NT2/D1 (cell line): ENCODE measurements at regions not wholly inside any gene's neighbourhood (a gene's known extent, or its start where the extent isn't known, plus 50 kb on each side); places are given as distances from the start of the nearest gene placed in this dataset.

Experiments
- SUZ12 ChIP-seq: IDR thresholded peaks from 2 replicates; pipeline ENCODE4 v1.6.1; 2011; ENCODE audit not compliant: insufficient read length, insufficient read depth; ENCODE audit errors: extremely low read depth
- YY1 ChIP-seq: IDR thresholded peaks from 2 replicates; pipeline ENCODE4 v1.6.1; 2011; ENCODE audit not compliant: insufficient read length, insufficient read depth
- ZNF274 ChIP-seq: IDR thresholded peaks from 2 replicates; pipeline ENCODE4 v1.6.1; 2011; ENCODE audit warnings: mild to moderate bottlenecking, low read depth, low read length

GRCh38 chr6:14789996-14790395 is 455.9 kb upstream of the JARID2 start:
- TF ChIP-seq YY1 (no peak), ZNF274 (no peak), SUZ12 (no peak)
